NCI-H1105 treated with DMSO at 0.1 percent for 48 hours (cell line): ENCODE measurements at regions not wholly inside any gene's neighbourhood (a gene's known extent, or its start where the extent isn't known, plus 50 kb on each side); places are given as distances from the start of the nearest gene placed in this dataset.

ENCODE experiments used
- DNase-seq: peaks from one replicate; lab custom pipeline; 2025; lab: John Stamatoyannopoulos, UW

DNA sequence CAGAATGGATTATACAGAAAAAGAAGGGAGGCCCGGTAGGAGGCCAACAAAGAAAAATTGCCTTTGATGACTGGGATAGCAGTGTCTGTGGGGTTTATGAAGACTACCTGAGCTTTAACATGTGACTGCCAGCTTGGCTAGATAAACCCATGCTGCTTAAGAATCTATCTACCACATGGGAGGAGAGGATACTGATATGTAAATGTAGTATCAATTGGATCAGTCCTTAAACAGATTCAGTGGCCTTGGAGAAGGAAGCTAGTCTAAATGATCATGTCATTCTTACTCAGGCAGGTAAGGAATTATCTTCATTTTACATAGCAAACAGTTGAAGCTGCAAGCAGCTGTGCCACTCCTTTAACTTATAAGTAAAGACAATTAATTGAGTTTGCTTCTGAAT, 50.0 kb upstream of the SYNPR start:
- DNase-seq, result no peak
